Ishikawa (cell line): ENCODE measurements at regions not wholly inside any gene's neighbourhood (a gene's known extent, or its start where the extent isn't known, plus 50 kb on each side); places are given as distances from the start of the nearest gene placed in this dataset.

Source experiments
- CEBPB ChIP-seq: IDR thresholded peaks from 2 replicates; pipeline ENCODE4 v1.6.1; 2012
- CREB1 ChIP-seq: IDR thresholded peaks from 2 replicates; pipeline ENCODE4 v1.6.1; 2012; ENCODE audit warnings: low read depth
- EGR1 ChIP-seq: IDR thresholded peaks from 2 replicates; pipeline ENCODE4 v1.6.1; 2012
- EP300 ChIP-seq: IDR thresholded peaks from 2 replicates; pipeline ENCODE4 v1.6.1; 2012; ENCODE audit warnings: borderline replicate concordance
- FOXM1 ChIP-seq: IDR thresholded peaks from 2 replicates; pipeline ENCODE4 v1.6.1; 2012; ENCODE audit warnings: low read depth, borderline replicate concordance
- NFIC ChIP-seq: IDR thresholded peaks from 2 replicates; pipeline ENCODE4 v1.6.1; 2012
- RAD21 ChIP-seq: IDR thresholded peaks from 2 replicates; pipeline ENCODE4 v1.6.1; 2012; ENCODE audit warnings: low read depth
- TAF1 ChIP-seq: IDR thresholded peaks from 2 replicates; pipeline ENCODE4 v1.6.1; 2012; ENCODE audit warnings: low read depth, mild to moderate bottlenecking
- TCF12 ChIP-seq: IDR thresholded peaks from 2 replicates; pipeline ENCODE4 v1.6.1; 2012; ENCODE audit warnings: low read depth
- TEAD4 ChIP-seq: IDR thresholded peaks from 2 replicates; pipeline ENCODE4 v1.6.1; 2012
- YY1 ChIP-seq: IDR thresholded peaks from 2 replicates; pipeline ENCODE4 v1.6.1; 2012; ENCODE audit warnings: low read depth
- ZBTB7A ChIP-seq: IDR thresholded peaks from 2 replicates; pipeline ENCODE4 v1.6.1; 2012; ENCODE audit warnings: low read depth
- TF ChIP-seq, protein P1 (sequence below): IDR thresholded peaks from 2 replicates; pipeline ENCODE4 v1.6.1; 2012; ENCODE audit warnings: low read depth, mild to moderate bottlenecking
- TF ChIP-seq, protein P2 (sequence below): IDR thresholded peaks from 2 replicates; pipeline ENCODE4 v1.6.1; 2012
- TF ChIP-seq, protein P3 (sequence below): IDR thresholded peaks from 2 replicates; pipeline ENCODE4 v1.6.1; 2012

GRCh38 chr15:100740138-100740537, 137.7 kb downstream of the ASB7 start:
- TF ChIP-seq CREB1, result no peak
- TF ChIP-seq TAF1, result no peak
- TF ChIP-seq FOXM1, result no peak
- TF ChIP-seq, protein P1, sequence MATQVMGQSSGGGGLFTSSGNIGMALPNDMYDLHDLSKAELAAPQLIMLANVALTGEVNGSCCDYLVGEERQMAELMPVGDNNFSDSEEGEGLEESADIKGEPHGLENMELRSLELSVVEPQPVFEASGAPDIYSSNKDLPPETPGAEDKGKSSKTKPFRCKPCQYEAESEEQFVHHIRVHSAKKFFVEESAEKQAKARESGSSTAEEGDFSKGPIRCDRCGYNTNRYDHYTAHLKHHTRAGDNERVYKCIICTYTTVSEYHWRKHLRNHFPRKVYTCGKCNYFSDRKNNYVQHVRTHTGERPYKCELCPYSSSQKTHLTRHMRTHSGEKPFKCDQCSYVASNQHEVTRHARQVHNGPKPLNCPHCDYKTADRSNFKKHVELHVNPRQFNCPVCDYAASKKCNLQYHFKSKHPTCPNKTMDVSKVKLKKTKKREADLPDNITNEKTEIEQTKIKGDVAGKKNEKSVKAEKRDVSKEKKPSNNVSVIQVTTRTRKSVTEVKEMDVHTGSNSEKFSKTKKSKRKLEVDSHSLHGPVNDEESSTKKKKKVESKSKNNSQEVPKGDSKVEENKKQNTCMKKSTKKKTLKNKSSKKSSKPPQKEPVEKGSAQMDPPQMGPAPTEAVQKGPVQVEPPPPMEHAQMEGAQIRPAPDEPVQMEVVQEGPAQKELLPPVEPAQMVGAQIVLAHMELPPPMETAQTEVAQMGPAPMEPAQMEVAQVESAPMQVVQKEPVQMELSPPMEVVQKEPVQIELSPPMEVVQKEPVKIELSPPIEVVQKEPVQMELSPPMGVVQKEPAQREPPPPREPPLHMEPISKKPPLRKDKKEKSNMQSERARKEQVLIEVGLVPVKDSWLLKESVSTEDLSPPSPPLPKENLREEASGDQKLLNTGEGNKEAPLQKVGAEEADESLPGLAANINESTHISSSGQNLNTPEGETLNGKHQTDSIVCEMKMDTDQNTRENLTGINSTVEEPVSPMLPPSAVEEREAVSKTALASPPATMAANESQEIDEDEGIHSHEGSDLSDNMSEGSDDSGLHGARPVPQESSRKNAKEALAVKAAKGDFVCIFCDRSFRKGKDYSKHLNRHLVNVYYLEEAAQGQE, result no peak

DNA sequence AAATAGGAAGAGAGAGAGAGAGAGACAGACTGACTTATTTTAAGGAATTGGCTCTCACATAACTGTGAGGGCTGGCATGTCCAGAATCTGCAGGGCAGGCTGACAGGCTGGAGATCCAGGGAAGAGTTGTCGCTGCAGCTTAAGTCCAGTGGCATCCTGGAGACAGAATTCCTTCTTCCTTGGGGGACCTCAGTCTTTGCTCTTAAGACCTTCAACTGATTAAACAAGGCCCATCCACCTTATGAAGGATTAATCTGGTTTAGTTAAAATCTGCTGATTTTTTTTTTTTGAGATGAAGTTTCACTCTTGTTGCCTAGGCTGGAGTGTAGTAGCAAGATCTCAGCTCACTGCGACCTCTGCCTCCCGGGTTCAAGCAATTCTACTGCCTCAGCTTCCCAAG, 128.0 kb upstream of the ALDH1A3 start:
- TF ChIP-seq, protein P1, result no peak
- TF ChIP-seq, protein P2, sequence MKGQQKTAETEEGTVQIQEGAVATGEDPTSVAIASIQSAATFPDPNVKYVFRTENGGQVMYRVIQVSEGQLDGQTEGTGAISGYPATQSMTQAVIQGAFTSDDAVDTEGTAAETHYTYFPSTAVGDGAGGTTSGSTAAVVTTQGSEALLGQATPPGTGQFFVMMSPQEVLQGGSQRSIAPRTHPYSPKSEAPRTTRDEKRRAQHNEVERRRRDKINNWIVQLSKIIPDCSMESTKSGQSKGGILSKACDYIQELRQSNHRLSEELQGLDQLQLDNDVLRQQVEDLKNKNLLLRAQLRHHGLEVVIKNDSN, result no peak
- TF ChIP-seq YY1 (no peak), CREB1 (no peak), FOXM1 (no peak), EP300 (no peak), NFIC (no peak), ZBTB7A (no peak), CEBPB (no peak), TAF1 (no peak), RAD21 (no peak), EGR1 (no peak), TEAD4 (no peak), TCF12 (no peak)
- TF ChIP-seq, protein P3, sequence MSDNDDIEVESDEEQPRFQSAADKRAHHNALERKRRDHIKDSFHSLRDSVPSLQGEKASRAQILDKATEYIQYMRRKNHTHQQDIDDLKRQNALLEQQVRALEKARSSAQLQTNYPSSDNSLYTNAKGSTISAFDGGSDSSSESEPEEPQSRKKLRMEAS, result no peak

DNA sequence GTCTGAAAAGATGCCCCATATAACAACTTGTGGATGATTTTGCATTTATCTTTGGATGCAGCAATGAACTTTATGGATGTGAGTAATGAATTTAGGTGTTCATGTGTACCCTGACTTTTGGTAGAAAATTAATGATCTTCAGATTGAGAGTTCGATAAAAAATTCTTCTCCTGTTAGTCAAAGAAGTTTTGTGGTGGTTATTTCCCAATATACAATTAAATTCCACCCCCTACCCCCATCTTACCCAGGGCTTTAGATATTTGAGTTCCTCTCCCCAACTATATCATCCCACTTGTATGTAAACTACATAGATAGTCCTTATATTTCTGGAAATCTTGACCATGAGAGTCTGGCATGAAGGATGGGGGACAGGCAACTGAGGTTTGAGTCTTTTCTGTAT, 126.1 kb upstream of the ALDH1A3 start:
- TF ChIP-seq, protein P2, result no peak
- TF ChIP-seq RAD21 (no peak), ZBTB7A (no peak)
- TF ChIP-seq, protein P1, result no peak

DNA sequence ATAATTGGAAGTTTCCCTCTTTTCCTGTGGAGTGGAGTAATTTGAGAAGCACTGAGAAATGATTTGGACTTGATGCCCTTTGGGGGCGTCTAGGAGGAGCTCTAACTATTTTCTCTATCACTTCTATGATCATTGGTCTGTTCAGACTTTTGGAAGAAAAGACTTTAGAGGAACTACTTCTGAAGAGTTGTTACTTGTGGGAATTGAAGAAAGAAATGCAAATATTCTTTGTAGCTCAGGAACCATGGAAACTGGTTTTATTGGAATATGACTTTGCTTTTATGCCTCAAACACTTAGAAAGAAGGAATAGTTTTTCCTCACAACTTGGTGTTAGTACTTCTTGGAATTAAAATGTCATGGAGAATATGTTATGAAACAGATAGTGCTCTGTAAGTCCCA, 122.0 kb upstream of the ALDH1A3 start:
- TF ChIP-seq RAD21 (no peak), NFIC (no peak), EGR1 (no peak), CREB1 (no peak), TEAD4 (no peak), YY1 (no peak), CEBPB (no peak), TAF1 (no peak), ZBTB7A (no peak), FOXM1 (no peak), EP300 (no peak)
- TF ChIP-seq, protein P1, result no peak
- TF ChIP-seq, protein P3, result no peak
